OCI-LY7 (cell line): ENCODE measurements at regions not wholly inside any gene's neighbourhood (a gene's known extent, or its start where the extent isn't known, plus 50 kb on each side); places are given as distances from the start of the nearest gene placed in this dataset.

Source experiments
- BruUV-seq: library from RNA; stranded (reverse); fragments of 400-500 nt; replicated peaks from 2 replicates; lab custom pipeline; 2021; lab: Mats Ljungman, UMichigan
- CTCF ChIA-PET: fragments of 300-600 bp; sonication (Branson Sonifier 250); formaldehyde crosslinking; loops from one replicate; lab custom pipeline; 2022; ENCODE audit warnings: antibody characterized with exemption; ENCODE audit not compliant: unreplicated experiment; lab: Charles Lee
- POLR2A ChIA-PET: fragments of 300-600 bp; sonication (Branson Sonifier 250); formaldehyde crosslinking; loops from one replicate; lab custom pipeline; 2022; ENCODE audit warnings: antibody characterized with exemption; lab: Charles Lee
- DNase-seq: peaks from one replicate; pipeline ENCODE4 v3.0.0-alpha.2; 2015; ENCODE audit warnings: low spot score
- H2AFZ ChIP-seq: fragments of 200-600 bp; sonication (generic), shearing (Covaris generic); 2 replicates; pipeline ENCODE4 v1.6.1; 2014; ENCODE audit warnings: mild to moderate bottlenecking, antibody characterized with exemption, low read length, moderate library complexity
- H3K27ac ChIP-seq: fragments of 200-600 bp; sonication (generic); 2 replicates; pipeline ENCODE4 v1.5.1; 2014; ENCODE audit warnings: mixed run types, low read depth, mild to moderate bottlenecking, moderate library complexity, low read length, inconsistent platforms; ENCODE audit not compliant: poor library complexity, severe bottlenecking
- H3K36me3 ChIP-seq: fragments of 200-600 bp; sonication (generic); 2 replicates; pipeline ENCODE4 v1.6.1; 2014; ENCODE audit warnings: mild to moderate bottlenecking, antibody characterized with exemption, low read length, moderate library complexity, mixed read lengths; ENCODE audit not compliant: insufficient read depth
- H3K4me1 ChIP-seq: fragments of 200-600 bp; sonication (generic); 2 replicates; pipeline ENCODE4 v1.5.1; 2014; ENCODE audit warnings: mild to moderate bottlenecking, low read length; ENCODE audit not compliant: insufficient read depth, poor library complexity, severe bottlenecking
- H3K4me2 ChIP-seq: fragments of 200-600 bp; sonication (generic); 2 replicates; pipeline ENCODE4 v1.6.1; 2014; ENCODE audit warnings: mild to moderate bottlenecking, low read length
- H3K4me3 ChIP-seq: fragments of 200-600 bp; sonication (generic); 2 replicates; pipeline ENCODE4 v1.5.1; 2014; ENCODE audit warnings: mild to moderate bottlenecking, low read depth, low read length; ENCODE audit not compliant: poor library complexity, severe bottlenecking
- H3K79me2 ChIP-seq: fragments of 200-600 bp; sonication (generic); 2 replicates; pipeline ENCODE4 v1.6.1; 2016; ENCODE audit warnings: low read depth, mild to moderate bottlenecking, low read length, moderate library complexity, mixed read lengths; ENCODE audit not compliant: insufficient read depth
- H3K9me2 ChIP-seq: fragments of 200-600 bp; sonication (generic); 2 replicates; pipeline ENCODE4 v1.6.1; 2016; ENCODE audit warnings: mild to moderate bottlenecking, low read length, mixed read lengths; ENCODE audit not compliant: insufficient read depth
- H3K9me3 ChIP-seq: fragments of 200-600 bp; sonication (generic); 2 replicates; pipeline ENCODE4 v1.6.1; 2014; ENCODE audit warnings: mild to moderate bottlenecking, mixed run types, low read length, mixed read lengths
- H4K20me1 ChIP-seq: fragments of 200-600 bp; sonication (generic); 2 replicates; pipeline ENCODE4 v1.6.1; 2014; ENCODE audit warnings: mild to moderate bottlenecking, antibody characterized with exemption, low read length, moderate library complexity, mixed read lengths; ENCODE audit not compliant: insufficient read depth
- CTCF ChIP-seq: fragments of 200-600 bp; sonication (generic); conservative IDR thresholded peaks from 2 replicates; pipeline ENCODE4 v1.5.1; 2014; ENCODE audit warnings: mild to moderate bottlenecking, antibody characterized with exemption, low read length, moderate library complexity, mixed read lengths
- EZH2phosphoT487 ChIP-seq: fragments of 200-600 bp; sonication (generic); IDR thresholded peaks from 2 replicates; pipeline ENCODE4 v1.6.1; 2018; ENCODE audit warnings: low read depth, borderline replicate concordance, mild to moderate bottlenecking, mixed run types, antibody characterized with exemption, low read length, moderate library complexity, mixed read lengths
- intact Hi-C: fragments of 100-400 bp; cut with micrococcal nuclease; formaldehyde crosslinking; loops from one replicate; pipeline ENCODE4 v1.10.0; 2022; ENCODE audit not compliant: unreplicated experiment

GRCh38 chr6:170460641-170461040, 92.5 kb downstream of the PSMB1 start:
- intact Hi-C loops = no loop called here

GRCh38 chr6:170459451-170459850, 93.7 kb downstream of the PSMB1 start:
- ChIA-PET POLR2A (no interaction called here), CTCF (no interaction called here)
- H4K20me1 ChIP-seq = no peaks in the 10 kb centered on the region
- H2AFZ ChIP-seq = no peak overlapping the region
- no peak for DNase-seq
- no peak overlapping the region for H3K27ac ChIP-seq
- BruUV-seq = no TSS peak
- intact Hi-C loops = no loop called here
- TF ChIP-seq EZH2phosphoT487 (no peak), CTCF (no peak)
- no peaks in the 10 kb centered on the region for H3K79me2 ChIP-seq
- no peaks in the 10 kb centered on the region for H3K36me3 ChIP-seq
- H3K9me3 ChIP-seq = no peaks in the 10 kb centered on the region
- H3K4me2 ChIP-seq = no peak overlapping the region
- no peaks in the 10 kb centered on the region for H3K4me1 ChIP-seq
- no peak overlapping the region for H3K4me3 ChIP-seq
- H3K9me2 ChIP-seq = no peaks in the 10 kb centered on the region

More at GRCh38 chr6:170460641-170461040, 92.5 kb downstream of the PSMB1 start:
- no peaks in the 10 kb centered on the region for H3K9me2 ChIP-seq
- no peak overlapping the region for H3K27ac ChIP-seq
- no peak overlapping the region for H3K4me3 ChIP-seq
- H4K20me1 ChIP-seq = no peaks in the 10 kb centered on the region
- ChIA-PET CTCF (no interaction called here), POLR2A (no interaction called here)
- H3K9me3 ChIP-seq = peaks cover 5% of the 10 kb centered on the region
- H3K4me1 ChIP-seq = no peaks in the 10 kb centered on the region
- DNase-seq = no peak
- TF ChIP-seq CTCF (no peak), EZH2phosphoT487 (no peak)
- H2AFZ ChIP-seq = no peak overlapping the region
- BruUV-seq = no TSS peak
- H3K79me2 ChIP-seq = no peaks in the 10 kb centered on the region
- no peaks in the 10 kb centered on the region for H3K36me3 ChIP-seq
- no peak overlapping the region for H3K4me2 ChIP-seq

DNA sequence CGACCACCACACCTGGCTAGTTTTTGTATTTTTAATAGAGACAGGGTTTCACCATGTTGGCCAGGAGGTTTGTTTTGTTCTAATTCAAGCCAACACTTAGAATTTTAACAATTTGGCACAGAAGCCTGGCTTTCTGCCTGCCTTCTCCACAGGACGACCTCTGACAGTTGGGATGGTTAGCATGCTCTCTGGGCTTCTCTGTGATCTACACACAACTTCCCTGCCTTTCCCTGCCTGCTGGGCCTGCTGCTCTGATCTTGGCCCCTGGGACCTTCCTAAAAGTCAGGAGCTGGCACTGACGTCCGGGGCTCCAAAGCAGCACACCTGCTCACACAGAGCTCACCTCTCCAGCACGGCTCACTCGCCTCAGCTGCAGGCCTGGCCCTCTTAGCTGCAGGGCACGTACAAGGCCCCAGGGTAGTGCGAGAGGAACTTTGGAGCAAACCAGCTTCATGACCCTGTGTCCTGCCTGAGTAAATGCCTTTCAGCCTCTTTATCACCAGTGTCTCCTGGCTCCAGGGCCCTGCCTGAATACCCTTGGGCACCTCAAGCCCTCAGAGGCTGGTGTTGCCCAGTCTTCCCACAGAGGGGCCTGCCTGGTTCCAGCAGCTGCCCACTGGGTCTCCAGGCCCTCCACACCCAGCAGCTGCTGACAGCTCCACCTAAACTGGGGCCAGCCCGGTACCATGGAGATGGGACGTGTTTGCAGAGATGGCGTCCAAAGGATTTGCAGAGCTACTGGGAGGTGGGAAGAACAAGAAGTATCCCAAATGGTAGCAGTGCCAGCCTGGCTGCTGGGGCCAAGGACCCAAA, 96.0 kb downstream of the PSMB1 start:
- no TSS peak for BruUV-seq
- Histone ChIP-seq H3K4me2 (no peak overlapping the region), H4K20me1 (no peaks in the 10 kb centered on the region), H3K4me1 (no peaks in the 10 kb centered on the region), H3K9me2 (no peaks in the 10 kb centered on the region), H3K9me3 (no peaks in the 10 kb centered on the region), H3K36me3 (no peaks in the 10 kb centered on the region), H2AFZ (no peak overlapping the region), H3K79me2 (no peaks in the 10 kb centered on the region), H3K27ac (no peak overlapping the region), H3K4me3 (no peak overlapping the region)
- POLR2A ChIA-PET = no interaction called here
- CTCF ChIA-PET = interaction anchor here (0.5 kb wide), 1 partner anchor 18 kb away, joined by 3 read pairs; no protein-coding TSS in a partner anchor
- no peak for TF ChIP-seq CTCF
- no peak for TF ChIP-seq EZH2phosphoT487
- DNase-seq = no peak
- intact Hi-C loops = no loop called here
